Stimulated activated CD8-positive, alpha-beta memory T cell treated with anti-CD3 and anti-CD28 coated beads, Interleukin-2, amount 100 ng/mL, for 48 hours (primary cell): ENCODE measurements at regions not wholly inside any gene's neighbourhood (a gene's known extent, or its start where the extent isn't known, plus 50 kb on each side); places are given as distances from the start of the nearest gene placed in this dataset.

Experiments used
- DNase-seq, 2 donors: peaks; one replicate each; pipeline ENCODE4 v3.0.0-alpha.2; 2020; ENCODE audit warnings: low read depth in 2 of 2

DNA sequence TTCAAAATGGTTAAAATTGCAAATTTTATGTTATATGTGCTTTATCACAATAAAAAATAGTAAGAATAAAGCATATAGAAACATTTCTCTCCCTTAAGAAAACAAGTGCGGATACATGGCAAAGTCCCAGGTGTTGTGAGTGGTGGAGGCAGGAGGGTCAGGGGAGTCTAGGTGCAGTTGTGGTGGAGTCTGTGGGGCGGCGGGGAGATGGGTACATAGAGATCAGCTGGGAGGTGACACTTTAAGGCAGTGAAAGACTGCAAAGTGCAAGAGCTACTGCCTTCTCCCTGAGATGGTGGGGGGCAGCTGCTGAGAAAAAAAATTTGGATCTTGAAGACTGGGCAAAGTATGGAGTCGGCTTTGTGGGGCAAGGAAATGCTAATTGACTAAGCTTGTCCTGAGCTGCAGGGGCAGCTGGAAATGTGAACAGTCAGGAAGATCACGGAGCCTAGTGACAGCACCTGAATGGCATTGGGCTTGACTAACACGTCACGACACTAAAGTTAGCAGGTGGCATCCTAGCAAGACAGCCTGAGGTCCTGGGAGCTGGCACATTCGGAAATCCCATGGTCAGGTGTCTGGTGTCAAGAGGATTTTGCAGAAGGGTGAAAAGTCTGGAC lies 72.9 kb upstream of the IRS2 start:
- DNase-seq = no peak

DNA sequence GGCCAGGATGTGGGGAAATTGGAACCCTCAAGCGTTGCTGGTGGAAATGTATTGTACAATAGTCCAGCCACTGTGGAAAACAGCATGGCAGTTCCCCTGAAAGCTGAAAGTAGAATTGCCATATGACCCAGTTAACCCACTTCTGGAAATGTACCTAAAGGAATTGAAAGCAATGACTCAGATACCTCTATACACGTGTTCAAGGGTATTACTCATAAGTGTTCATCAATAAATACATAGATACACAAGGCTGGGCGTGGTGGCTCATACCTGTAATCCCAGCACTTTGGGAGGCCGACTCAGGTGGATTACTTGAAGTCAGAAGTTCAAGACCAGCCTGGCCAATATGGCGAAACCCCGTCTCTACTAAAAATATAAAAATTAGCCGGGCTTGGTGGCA lies 71.9 kb upstream of the IRS2 start:
- no peak for DNase-seq

DNA sequence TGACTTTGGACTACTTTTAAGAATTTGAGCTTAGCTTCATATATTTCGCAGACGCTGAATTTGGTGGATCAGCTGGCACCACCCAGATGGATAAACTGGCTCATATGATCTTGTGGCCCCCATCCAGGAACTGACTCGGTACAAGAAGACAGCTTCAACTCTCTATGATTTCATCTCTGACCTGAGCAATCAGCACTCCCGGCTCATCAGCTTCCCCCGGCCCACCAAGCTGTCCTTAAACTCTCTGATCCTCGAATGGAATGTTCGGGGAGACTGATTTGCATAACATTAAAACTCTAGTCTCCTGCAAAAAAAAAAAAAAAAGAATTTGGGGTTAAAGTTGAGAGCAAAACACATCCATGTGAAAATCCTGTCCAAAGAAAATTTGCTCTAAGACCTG lies 71.4 kb upstream of the IRS2 start:
- DNase-seq = no peak

DNA sequence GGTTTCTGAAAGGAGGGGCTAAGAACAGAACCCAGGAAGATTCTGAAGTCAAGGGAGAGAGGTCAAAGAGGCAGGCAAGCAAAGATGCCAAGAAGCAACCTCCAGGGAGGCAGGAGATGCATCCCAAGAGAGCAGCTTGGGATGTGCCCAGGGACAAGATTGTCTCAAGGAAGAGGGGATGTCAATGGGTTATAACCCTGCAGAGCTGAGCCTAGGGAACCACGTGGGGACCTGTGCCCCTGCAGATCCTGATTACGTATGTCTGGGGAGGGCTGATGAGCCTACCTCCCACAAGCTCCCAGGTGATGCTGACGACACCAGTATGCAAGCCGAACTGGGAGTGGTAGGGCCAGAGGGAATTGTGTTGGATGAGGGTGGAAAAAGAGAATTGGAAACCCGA lies 70.9 kb upstream of the IRS2 start:
- DNase-seq = no peak

DNA sequence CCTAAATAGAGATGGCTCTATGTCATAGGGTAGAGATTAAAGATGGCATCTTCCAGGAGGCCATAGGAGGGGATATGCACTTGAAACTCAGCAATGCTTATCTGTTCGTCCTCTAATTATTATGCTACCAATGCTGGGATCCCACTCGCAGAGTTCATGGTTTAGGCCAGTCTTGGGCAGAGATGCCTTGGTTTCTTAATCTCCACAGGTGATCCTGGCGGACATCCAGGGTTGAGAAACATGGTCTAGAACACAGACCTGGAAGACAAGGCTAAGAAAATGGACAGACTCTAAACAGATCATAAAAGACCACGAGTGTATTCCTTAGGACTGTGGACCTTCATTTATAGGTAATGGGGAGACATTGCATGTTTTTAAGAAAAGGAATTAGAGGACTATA lies 70.0 kb upstream of the IRS2 start:
- no peak for DNase-seq

DNA sequence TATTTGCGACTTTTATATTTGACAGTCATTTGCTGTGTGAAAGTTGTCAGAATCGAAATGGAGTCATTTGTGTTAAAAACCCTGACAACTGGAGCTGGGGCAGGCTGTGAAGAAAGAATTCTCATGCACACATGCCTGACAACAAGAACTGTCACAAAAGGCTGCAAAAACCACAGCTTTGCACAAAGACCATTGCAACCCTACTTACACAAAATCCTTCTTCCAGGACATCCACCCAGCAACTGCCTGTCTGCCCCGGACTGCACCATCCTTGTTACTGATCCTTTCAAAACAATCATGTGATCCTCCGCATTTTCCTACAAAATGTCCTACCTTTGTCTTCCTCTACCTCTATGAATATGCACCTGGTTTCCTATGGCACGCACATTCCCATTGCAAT lies 66.8 kb upstream of the IRS2 start:
- DNase-seq = no peak

DNA sequence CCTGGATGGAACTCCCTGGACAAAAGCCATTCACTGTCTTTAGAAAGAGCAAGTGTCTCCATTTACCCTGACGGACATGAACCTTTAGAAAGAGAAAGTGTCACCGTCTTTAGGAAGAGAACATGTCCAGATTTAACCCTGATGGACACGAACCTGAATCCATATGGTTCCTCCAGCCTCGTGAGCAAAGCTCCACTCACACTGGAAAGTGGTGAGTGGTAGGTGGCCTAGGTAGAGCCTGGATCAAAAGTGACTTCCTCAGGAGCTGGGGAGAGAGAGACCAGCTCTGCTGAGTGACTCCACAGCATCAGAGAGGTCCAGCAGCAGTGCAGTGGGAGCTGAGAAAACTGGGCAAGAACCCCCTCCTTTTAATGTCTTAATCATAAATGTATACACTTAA lies 59.8 kb upstream of the IRS2 start:
- no peak for DNase-seq

DNA sequence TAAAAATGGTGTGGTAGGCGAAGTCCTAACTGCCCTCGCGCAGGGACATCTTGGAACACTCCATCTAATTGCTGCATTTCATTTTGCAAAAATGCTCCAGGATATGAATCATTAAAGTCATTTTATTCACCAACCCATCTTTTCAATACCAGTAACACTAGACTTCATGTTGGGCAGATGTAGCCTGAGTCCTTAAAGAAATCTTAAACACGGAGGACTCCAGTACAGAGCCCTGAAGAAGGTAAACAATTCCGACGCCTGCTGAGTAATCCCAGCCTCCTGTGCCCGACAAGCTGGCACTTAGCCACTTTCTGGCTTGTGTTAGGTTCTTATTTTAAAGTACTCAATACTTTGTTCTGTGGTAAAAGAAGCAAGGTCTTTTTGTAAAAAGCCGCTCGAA lies 58.0 kb upstream of the IRS2 start:
- DNase-seq = no peak

DNA sequence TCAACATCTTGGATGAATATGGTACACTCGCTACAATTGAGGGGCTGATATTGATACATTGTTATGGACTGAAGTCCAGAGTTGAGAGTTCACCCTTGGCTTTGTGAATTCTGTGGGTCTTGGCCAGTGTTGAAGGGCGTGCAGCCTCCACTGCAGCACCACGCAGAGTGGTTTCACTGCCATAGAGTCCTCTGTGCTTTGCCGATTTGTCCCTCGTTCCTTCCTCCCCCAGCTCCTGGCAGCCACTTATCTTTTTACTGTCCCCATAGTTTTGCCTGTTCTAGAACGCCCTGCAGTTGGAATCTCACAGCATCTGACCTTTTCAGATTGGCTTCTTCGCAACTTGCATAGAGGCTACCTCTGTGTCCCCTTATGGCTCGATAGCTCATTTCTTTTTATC lies 57.3 kb upstream of the IRS2 start:
- no peak for DNase-seq

DNA sequence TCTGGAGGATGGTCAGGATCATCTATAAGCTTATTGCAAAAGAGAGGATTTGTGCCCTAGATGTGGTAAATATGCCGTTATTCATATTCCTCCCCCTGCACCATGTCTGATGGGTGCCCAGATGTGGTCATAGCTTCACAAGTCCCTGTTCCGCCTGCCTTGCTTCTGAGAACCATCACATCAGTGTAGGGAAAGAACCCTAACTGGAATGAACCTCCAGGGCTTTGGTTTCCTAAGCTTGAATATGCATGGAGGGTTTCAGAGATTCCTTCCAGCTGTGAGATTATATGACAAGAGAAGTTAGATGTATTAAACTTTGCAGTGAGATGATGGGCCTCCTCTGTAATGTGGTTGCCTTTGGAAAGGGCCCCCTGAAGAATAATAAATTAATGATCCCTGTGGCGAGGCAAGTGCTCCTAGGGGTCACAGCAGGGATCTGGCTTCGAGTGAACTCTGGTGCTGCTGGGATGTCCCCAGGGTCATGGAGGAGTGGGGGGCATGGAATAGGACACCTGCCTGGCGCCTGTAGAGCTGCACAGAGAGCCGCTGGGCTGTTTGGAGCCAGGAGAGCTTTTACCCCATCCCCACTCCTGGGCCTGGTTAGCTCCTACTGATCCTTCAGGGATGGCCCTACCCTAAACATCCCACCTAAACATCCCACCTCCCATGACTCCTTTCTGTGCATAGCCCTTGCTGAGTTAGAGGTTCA lies 56.0 kb upstream of the IRS2 start:
- no peak for DNase-seq

DNA sequence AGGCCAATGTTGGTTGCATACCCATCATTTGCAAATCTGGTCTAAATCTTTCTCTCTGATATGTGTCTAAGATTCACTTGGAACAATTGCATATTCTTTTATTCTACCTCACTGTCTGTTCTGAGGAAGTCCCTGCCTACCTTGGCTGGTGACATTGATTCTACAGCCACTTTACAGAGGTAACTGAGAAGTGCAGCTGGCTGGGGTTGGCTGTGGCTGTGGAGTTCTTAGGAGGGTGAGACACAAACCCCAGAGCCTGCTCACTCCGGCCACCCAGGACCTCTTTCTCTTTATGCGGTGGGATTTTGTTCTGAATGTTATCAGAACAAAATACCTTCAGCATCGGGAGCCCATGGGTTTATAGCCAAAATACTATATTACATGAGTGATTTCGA lies 54.5 kb upstream of the IRS2 start:
- DNase-seq = no peak

DNA sequence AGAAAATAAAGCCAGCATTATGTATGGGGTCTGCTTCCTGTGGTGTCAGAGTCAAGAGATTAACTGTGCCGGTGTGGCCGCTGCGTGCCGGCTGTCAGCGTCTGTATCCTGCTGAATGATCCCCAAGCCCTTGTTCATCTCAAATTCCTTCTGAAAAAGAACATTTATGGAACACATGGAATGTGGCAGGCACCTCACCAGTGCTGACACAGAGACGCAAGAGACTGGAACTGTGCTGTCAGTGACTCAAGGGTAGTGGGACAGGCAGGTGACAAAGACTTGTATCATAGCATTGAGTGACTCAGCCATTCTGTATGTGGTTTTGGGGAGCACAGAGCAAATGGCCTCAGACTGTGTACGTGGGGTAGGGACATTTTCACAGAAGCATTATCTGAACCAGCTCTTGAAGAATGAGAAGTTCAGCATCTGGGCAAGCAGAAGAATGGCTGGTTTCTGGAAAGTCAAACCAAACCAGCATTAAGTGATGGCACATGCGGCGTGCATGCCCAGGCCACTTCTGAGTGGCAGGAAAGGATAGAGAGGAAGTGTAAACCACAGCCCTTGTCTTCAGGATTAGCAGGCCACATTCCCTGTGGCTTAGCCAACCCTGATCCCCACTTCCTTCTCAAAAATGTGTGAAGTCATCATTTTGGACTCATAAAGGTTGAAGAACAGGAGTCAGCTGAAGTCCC lies 54.0 kb upstream of the IRS2 start:
- DNase-seq = peak in 1 of 2 donors; percentile 13

DNA sequence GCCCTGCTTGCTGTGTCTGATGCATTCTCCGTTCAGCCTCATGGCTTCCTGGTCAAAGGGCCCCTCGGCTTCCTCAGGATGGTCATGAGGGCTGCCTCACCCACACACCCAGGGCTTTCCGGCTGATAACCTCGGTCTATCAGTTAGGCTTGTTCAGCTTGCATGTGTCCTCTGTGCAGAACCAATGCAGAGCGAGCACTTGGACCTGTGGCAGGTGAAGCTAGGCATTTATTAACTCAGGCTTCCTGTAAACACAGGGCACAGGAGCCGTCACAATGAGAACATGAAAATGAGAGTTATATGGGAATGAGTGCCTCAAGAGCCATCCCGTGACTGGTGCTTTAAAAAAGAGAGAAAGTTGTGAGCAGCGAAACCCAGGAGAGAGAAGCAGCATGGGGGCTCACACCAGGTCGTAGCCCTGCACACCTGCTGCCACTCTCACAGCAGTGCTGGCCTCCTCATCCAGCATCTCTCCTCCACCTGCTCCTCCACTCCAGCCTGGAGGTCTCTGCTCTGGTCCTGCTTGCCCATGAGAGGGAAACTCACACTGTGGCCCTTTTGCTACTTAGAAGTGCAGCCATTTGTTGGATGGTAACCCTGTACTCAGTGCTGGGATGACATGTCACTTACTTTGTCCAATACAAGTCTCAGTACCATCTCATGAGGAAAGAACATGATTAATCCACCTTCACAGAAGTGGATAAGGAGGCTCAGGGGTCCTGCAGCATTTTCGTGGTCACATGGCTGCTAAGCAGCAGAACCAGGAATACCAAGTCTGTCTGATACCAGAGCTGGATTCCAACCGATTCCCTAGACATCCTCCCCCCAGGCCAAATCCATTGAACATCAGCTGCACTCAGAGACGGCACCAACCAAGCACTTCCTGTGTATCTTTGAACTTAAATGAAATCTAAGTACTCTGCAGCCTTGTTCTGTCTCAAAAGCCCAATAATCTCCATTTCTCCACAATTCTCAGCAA lies 50.5 kb upstream of the IRS2 start:
- no peak for DNase-seq
